ENCODE measurements at regions not wholly inside any gene's neighbourhood (a gene's known extent, or its start where the extent isn't known, plus 50 kb on each side); places are given as distances from the start of the nearest gene placed in this dataset.

DNA sequence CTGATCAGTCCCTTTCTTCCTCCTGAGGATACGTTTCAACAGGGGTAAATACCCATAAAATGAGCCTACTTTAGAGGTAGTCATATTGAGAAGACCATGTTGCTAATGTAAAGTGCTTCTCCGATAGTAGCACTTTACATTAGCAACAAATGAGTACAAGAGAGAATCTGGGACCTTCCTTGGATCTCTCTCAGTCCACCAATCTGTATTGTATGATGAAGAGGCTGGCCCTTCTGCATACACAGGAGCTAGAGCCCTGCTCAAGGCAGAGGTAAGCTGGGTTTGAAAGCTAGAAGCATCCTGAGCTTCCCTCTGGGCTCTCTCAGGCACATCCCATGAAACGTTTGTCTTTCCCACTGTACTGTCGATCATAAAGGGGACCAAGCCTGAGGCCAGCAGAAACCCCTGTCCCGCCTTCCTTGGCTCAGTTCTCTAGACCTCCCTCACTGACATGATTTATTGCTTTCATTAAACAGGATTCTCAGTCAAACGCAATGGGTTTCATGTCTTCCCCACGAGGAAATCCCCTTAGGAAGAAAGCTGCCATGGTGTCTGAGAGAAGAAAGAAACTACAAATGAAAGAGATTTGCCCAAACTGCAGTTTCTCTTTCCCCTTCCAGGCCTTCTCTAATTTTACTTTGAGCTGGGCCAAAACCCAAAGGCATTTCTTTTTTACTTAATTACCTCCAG lies 62.8 kb upstream of the BCAR3 start:
- DNase-seq (ENCODE audit: low read depth), result no peak

DNA sequence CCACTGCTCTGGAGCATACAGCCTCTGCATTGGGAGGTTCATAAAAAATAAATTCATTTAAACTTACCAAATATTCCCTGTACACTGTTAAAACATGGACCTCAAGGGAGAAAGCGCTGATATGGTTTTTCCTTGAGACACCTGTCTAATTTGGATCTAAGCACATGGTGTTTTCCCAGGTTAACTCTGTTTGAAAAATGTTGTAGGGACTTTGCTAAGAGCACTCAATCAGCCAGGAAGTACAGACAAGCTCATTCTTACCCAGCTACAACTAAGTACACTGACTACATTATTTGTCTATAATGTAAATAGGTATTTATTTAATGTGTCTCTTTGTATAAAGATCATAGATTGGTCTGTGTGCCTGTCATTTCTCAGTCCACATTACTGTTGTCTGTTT lies 61.8 kb upstream of the BCAR3 start:
- DNase-seq (ENCODE audit: low read depth), result no peak

GRCh38 chr1:93740601-93741031 lies 59.0 kb upstream of the BCAR3 start:
- DNase-seq (ENCODE audit: low read depth), result no peak

DNA sequence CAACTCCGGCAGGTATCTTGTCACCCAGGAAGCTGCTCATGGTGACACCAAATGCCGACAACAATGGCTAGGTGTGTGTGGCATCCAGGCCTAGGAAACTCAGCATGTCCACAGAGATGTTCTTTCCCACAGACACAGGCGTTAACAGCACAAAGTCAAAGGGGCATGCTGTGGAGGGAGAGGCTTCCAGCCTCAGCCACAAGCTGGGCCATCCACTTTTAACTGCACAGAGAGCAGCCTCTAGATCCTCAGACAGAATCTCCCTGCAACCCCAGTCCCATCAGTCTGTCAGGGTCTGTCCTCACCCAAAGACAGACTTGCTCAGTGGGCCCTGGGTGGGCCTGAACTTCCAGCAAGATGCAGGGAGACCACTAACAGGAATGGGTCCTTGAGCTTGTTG lies 58.5 kb upstream of the BCAR3 start:
- DNase-seq (ENCODE audit: low read depth), result no peak

- DNase-seq (ENCODE audit: low read depth), result no peak
These were observed 57.8 kb upstream of the BCAR3 start for GRCh38 chr1:93739472-93739871.

- DNase-seq (ENCODE audit: low read depth), result no peak
These were observed 57.3 kb upstream of the BCAR3 start for GRCh38 chr1:93738926-93739325.

DNA sequence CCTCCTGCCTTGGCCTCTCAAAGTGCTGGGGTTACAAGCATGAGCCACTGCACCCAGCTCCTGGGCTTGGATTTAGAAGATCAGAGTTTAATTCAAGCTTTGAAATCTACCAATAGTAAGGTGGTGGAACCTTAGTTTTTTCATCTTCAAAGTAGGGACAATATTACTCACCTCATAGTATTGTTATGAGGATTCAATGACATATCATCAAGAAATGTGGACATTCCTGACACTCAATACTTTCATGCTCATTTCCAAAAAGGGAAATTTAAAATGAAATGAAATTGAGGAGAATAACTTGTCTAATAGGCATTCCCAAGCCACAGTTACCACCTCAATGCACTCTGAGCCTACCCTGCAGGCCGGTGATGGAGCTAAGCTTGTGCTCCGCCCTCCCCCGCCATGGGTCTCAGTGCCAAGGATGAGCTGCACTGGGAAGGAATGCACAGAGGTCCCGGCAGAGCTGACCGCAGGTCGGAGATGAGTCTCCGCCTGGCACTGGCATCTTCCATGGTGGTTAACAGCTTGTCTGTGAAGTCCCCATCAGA lies 56.5 kb upstream of the BCAR3 start:
- peak; percentile 63 for DNase-seq (ENCODE audit: low read depth)

DNA sequence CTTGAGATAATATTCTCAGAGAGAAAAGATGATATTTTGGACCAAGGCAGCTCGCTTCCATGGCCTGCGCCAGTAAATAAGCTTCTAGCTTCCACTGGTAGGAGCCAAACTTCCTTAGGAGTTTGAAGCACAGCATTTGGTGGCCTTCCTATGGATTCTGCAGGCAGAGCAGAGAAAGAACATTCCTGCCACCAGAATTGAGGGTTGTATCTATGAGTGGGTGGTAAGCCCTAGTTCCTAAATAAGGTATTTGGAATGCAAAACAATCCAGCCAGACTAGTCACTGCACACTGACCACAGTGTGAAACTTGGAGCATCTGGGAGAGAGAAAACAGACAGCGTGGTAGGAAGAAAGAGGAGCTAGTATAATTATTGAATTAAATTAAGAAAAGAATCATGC lies 54.1 kb upstream of the BCAR3 start:
- DNase-seq (ENCODE audit: low read depth), result peak; percentile 86

GRCh38 chr1:93734999-93735398 lies 53.4 kb upstream of the BCAR3 start:
- DNase-seq (ENCODE audit: low read depth), result no peak

GRCh38 chr1:93733340-93733739 lies 51.7 kb upstream of the BCAR3 start:
- DNase-seq (ENCODE audit: low read depth), result no peak

DNA sequence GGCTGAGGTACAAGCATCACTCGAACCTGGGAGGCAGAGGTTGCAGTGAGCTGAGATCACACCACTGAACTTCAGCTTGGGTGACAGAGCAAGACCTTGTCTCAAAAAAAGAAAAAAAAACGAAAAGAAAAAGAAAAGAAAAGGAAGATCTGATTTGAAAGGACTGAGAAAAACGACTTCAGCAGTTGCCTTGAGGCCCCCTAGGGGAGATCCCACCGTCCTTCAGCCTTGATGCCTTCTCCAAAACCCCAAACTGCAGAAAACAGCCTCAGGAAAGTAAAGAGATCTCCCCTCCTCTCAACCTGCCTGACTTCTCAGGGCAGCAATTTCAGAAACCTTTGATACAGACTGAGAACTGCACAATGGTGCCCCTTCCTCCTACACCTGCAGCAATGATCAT lies 50.9 kb upstream of the BCAR3 start:
- DNase-seq (ENCODE audit: low read depth), result no peak

Data from non-pigmented ciliary epithelial cell (primary cell).